Fibroblast of the aortic adventitia (primary cell): ENCODE measurements at regions not wholly inside any gene's neighbourhood (a gene's known extent, or its start where the extent isn't known, plus 50 kb on each side); places are given as distances from the start of the nearest gene placed in this dataset.

Experiments
- DNase-seq: peaks from one replicate; pipeline ENCODE4 v3.0.0-alpha.2; 2010; ENCODE audit warnings: low read depth
- H3K4me3 ChIP-seq: 2 replicates; pipeline ENCODE4 v1.5.1; 2011; ENCODE audit warnings: low read depth, mild to moderate bottlenecking, control low read depth, low read length, moderate library complexity
- TF ChIP-seq, protein P1 (sequence below): IDR thresholded peaks from 2 replicates; pipeline ENCODE4 v1.5.1; 2011; ENCODE audit warnings: mild to moderate bottlenecking, low read length, control low read depth, inconsistent platforms; ENCODE audit not compliant: insufficient read depth

DNA sequence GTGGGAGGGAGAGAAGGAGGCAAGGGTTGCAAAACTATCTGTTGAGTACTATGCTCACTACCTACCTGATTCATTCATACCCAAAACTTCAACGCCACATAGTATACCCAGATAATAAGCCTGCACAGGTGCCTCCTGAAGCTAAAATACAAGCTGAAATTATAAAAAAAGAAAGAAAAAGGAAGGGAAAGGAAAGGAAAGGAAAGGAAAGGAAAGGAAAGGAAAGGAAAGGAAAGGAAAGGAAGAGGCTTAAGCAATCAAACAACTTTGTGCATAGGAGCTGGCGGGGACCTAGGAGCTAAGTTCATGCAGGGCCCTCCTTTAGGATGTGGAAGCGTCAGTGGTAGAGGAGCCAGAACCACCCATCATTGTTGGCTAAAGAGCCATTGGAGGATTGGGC is 108.9 kb upstream of the SYNDIG1 start:
- no peak for DNase-seq
- TF ChIP-seq, protein P1, sequence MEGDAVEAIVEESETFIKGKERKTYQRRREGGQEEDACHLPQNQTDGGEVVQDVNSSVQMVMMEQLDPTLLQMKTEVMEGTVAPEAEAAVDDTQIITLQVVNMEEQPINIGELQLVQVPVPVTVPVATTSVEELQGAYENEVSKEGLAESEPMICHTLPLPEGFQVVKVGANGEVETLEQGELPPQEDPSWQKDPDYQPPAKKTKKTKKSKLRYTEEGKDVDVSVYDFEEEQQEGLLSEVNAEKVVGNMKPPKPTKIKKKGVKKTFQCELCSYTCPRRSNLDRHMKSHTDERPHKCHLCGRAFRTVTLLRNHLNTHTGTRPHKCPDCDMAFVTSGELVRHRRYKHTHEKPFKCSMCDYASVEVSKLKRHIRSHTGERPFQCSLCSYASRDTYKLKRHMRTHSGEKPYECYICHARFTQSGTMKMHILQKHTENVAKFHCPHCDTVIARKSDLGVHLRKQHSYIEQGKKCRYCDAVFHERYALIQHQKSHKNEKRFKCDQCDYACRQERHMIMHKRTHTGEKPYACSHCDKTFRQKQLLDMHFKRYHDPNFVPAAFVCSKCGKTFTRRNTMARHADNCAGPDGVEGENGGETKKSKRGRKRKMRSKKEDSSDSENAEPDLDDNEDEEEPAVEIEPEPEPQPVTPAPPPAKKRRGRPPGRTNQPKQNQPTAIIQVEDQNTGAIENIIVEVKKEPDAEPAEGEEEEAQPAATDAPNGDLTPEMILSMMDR: no peak
- no peak overlapping the region for H3K4me3 ChIP-seq

DNA sequence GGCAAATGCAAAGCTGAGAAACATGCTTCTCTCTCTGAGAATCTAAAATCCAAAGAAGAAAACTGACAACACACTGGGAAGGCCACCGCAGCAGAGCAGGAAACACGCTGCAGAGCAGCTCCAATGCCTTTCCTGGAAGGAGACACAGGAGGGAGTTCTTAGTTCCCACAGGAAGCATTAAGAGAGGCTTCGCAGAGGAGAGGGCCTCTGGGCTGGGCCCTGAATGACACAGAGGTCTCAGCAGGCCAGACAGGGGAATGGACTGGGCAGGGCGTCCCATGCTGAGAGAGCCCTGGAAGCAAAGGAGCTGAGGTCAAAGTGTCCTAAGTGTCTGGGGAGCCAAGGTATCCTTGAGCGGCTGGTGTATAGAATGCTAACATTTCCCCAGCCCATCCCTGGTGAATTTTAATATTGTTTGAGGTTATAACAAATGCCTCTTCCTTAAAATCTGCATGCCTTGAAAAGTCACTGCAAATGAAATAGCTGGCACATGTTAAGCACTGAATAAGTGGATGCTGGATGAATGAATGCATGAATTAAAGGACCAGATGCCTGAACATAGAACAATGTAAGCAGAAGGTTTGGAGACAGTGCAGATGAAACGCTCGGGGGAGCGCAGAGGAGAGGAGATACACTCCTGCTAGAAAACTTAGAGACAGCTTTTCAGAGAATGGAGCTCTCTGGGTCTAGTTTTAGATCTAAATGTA is 110.0 kb upstream of the SYNDIG1 start:
- TF ChIP-seq, protein P1: no peak
- no peak overlapping the region for H3K4me3 ChIP-seq
- no peak for DNase-seq

DNA sequence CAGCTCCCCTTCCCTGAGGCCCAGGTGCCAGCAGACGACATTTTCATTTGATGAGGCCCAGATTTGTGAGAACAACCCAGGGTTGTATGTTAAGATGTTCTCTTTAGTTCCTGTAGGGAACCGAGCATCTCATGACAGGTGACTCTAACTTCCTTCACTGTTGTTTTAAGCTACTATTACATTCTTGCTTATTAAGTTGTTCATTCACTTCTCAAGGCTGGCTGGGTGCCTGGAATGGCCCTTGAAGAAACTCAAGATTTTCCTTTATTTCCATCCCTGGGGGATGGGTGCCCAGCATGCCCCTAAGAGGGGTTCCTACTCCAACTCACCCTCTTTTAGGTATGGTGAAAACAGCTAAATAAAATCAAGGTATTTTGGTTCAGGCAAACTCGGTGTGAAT is 111.5 kb upstream of the SYNDIG1 start:
- H3K4me3 ChIP-seq: no peak overlapping the region
- TF ChIP-seq, protein P1: no peak
- DNase-seq: no peak

DNA sequence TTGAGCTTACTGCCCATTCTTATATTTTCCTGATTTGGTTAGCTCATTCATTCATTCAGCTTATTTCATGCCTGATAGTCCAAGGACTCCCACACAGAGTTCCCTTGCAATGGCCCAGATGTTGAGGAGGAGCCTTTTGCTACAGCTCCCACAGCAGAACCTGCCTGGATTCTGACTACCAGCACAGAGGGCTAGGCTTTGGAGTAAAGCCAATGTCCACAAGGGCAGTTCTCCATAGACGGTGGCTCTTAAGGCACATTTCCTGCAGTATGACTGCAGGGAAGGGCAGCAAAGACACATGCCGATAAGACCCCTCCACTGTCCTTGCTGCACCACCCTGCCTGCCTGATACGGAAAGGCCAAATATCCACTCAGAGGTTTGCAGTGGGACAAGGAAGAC is 112.3 kb upstream of the SYNDIG1 start:
- TF ChIP-seq, protein P1: no peak
- H3K4me3 ChIP-seq: no peak overlapping the region
- DNase-seq: no peak

DNA sequence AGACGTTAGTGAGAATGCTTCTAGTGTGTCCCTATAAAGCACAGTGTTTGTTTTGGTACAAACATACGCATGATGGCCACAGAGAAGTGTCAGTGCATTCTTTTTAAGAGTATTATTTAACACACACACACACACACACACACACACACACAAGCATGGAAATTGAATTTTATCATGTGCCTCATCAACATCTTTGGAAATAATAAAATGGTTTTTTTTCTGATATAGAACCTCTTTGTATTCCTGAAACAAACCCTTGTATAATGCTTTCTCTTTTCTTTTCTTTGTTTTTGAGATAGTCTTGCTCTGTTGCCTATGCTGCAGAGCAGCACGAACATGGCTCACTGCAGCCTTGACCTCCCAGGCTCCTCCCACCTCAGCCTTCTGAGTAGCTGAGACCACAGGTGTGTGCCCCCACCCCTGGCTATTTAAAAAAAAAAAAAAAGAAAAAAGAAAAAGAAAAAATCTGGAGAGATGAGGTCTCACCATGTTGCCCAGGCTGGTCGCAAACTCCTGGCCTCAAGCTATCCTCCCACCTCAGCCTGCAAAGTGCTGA is 116.2 kb upstream of the SYNDIG1 start:
- TF ChIP-seq, protein P1: no peak
- no peak for DNase-seq

DNA sequence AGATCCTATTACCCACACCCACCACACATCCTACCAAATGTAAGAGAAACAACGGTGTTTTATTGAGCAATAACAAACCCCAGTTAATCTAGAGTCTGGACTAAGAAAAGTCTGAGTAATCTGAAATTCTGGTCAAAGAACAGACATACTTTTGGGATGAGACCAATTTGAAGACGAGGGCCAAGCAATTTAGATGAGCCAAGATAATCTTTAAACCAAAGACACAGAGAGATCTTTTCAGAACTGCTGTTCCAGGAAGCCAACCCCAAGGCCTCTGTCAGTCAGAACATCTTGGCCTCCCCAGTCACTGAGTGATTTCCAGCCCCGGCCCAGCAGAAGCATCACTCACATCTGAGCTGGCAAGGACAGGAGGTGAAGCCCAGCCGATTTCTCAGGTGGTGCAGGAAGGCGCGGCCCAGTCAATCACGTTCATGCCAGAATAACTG is 118.5 kb upstream of the SYNDIG1 start:
- peak; percentile 74 for DNase-seq
- H3K4me3 ChIP-seq: no peak overlapping the region
- TF ChIP-seq, protein P1: no peak

More for the DNA sequence above, 116.2 kb upstream of the SYNDIG1 start:
- H3K4me3 ChIP-seq: no peak overlapping the region
